ENCODE measurements at regions not wholly inside any gene's neighbourhood (a gene's known extent, or its start where the extent isn't known, plus 50 kb on each side); places are given as distances from the start of the nearest gene placed in this dataset.

- Histone ChIP-seq H3K36me3 (ENCODE audit: control insufficient read depth, insufficient read depth, low read length) (no peaks in the 10 kb centered on the region), H3K27me3 (ENCODE audit: control insufficient read depth, insufficient read depth, low read length) (no peaks in the 10 kb centered on the region), H3K4me1 (ENCODE audit: control insufficient read depth, insufficient read depth, low read length) (peaks cover 9% of the 10 kb centered on the region), H3K9me3 (ENCODE audit: control insufficient read depth, low read depth, low read length) (peaks cover 3% of the 10 kb centered on the region), H3K4me3 (ENCODE audit: low read length) (no peak overlapping the region), H3K27ac (ENCODE audit: low read length) (no peak overlapping the region)
- 100% methylated on average over 1 of the region's 3 CpGs for WGBS (ENCODE audit: insufficient coverage, low lambda C conversion rate)
- no peak for DNase-seq
Observed at GRCh38 chr3:112747624-112748023, 99.0 kb downstream of the CD200R1L start.

- 83% methylated on average over 2 of the region's 6 CpGs for WGBS (ENCODE audit: insufficient coverage, low lambda C conversion rate)
- Histone ChIP-seq H3K36me3 (ENCODE audit: control insufficient read depth, insufficient read depth, low read length) (no peaks in the 10 kb centered on the region), H3K4me1 (ENCODE audit: control insufficient read depth, insufficient read depth, low read length) (peaks cover 5% of the 10 kb centered on the region), H3K9me3 (ENCODE audit: control insufficient read depth, low read depth, low read length) (no peaks in the 10 kb centered on the region), H3K27me3 (ENCODE audit: control insufficient read depth, insufficient read depth, low read length) (no peaks in the 10 kb centered on the region), H3K4me3 (ENCODE audit: low read length) (no peak overlapping the region), H3K27ac (ENCODE audit: low read length) (no peak overlapping the region)
- no peak for DNase-seq
Observed at GRCh38 chr3:112746675-112747280, 99.9 kb downstream of the CD200R1L start.

DNA sequence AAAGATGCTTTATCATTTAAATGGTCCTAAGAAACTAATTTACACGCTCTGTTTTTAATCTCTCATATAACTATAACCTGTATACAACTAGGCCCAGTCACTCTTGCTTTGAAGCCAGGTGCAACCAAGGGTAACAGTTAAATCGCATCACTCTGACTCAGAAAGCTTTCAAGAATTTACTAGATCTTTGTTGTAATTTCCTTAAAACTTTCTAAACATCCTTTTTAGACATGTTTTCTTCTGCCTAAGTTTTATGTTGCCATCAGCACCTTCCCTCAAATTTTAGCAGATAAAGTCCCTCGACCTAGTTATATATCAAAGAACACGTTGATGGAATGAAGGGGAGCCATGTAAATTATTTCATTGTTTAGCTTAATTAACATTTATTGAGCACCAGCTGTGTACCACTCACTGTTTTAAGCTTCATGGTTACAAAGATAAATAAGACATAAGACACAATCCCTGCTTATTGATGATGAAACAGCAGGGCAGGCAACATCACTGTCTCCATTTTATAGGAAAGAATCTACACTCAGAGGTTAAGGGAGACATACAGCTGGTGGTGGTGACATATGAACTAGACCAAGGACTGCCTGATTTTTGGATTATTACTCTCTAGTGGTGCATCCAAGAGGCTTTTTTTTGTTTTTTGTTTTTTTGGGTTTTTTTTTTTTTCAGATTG is 101.0 kb downstream of the CD200R1L start:
- no peaks in the 10 kb centered on the region for H3K4me1 ChIP-seq (ENCODE audit: control insufficient read depth, insufficient read depth, low read length)
- no peaks in the 10 kb centered on the region for H3K27me3 ChIP-seq (ENCODE audit: control insufficient read depth, insufficient read depth, low read length)
- H3K36me3 ChIP-seq (ENCODE audit: control insufficient read depth, insufficient read depth, low read length), result no peaks in the 10 kb centered on the region
- DNase-seq, result no peak
- H3K27ac ChIP-seq (ENCODE audit: low read length), result no peak overlapping the region
- H3K9me3 ChIP-seq (ENCODE audit: control insufficient read depth, low read depth, low read length), result no peaks in the 10 kb centered on the region
- H3K4me3 ChIP-seq (ENCODE audit: low read length), result no peak overlapping the region
- 80% methylated on average over 1 of the region's 4 CpGs for WGBS (ENCODE audit: insufficient coverage, low lambda C conversion rate)

GRCh38 chr3:112744825-112745566 is 101.7 kb downstream of the CD200R1L start:
- H3K27me3 ChIP-seq (ENCODE audit: control insufficient read depth, insufficient read depth, low read length), result no peaks in the 10 kb centered on the region
- DNase-seq, result no peak
- no peak overlapping the region for H3K27ac ChIP-seq (ENCODE audit: low read length)
- no peaks in the 10 kb centered on the region for H3K9me3 ChIP-seq (ENCODE audit: control insufficient read depth, low read depth, low read length)
- no peaks in the 10 kb centered on the region for H3K36me3 ChIP-seq (ENCODE audit: control insufficient read depth, insufficient read depth, low read length)
- H3K4me1 ChIP-seq (ENCODE audit: control insufficient read depth, insufficient read depth, low read length), result no peaks in the 10 kb centered on the region
- WGBS (ENCODE audit: insufficient coverage, low lambda C conversion rate), result 80% methylated on average over 1 of the region's 2 CpGs
- H3K4me3 ChIP-seq (ENCODE audit: low read length), result no peak overlapping the region

- Histone ChIP-seq H3K4me3 (ENCODE audit: low read length) (no peak overlapping the region), H3K36me3 (ENCODE audit: control insufficient read depth, insufficient read depth, low read length) (no peaks in the 10 kb centered on the region), H3K27me3 (ENCODE audit: control insufficient read depth, insufficient read depth, low read length) (no peaks in the 10 kb centered on the region), H3K27ac (ENCODE audit: low read length) (no peak overlapping the region), H3K4me1 (ENCODE audit: control insufficient read depth, insufficient read depth, low read length) (no peaks in the 10 kb centered on the region), H3K9me3 (ENCODE audit: control insufficient read depth, low read depth, low read length) (no peaks in the 10 kb centered on the region)
- DNase-seq, result no peak
- WGBS (ENCODE audit: insufficient coverage, low lambda C conversion rate), result no CpG with 5 or more reads among the region's 1 CpG
Observed at GRCh38 chr3:112744106-112744505, 102.6 kb downstream of the CD200R1L start.

DNA sequence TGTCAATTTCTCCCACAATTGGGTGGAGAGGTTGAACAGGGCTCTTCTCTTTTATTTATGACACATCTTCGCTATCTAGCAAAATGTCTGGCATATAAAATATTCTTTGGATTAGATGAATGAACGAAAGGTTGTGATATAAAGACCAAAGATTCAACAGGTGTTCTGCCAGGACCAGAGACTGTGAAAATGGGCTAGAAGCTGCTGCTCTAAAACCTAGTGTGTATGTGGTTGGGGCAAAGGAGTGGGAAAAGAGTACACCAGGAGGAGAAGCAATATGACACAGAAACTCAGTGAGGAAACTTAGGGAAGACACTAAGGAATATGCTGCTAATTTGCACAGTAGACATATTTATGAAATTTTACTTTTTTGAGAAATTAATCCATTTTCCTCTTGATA is 102.0 kb upstream of the CCDC80 start:
- Histone ChIP-seq H3K27ac (ENCODE audit: low read length) (no peak overlapping the region), H3K9me3 (ENCODE audit: control insufficient read depth, low read depth, low read length) (no peaks in the 10 kb centered on the region), H3K4me1 (ENCODE audit: control insufficient read depth, insufficient read depth, low read length) (no peaks in the 10 kb centered on the region), H3K4me3 (ENCODE audit: low read length) (no peak overlapping the region), H3K27me3 (ENCODE audit: control insufficient read depth, insufficient read depth, low read length) (no peaks in the 10 kb centered on the region), H3K36me3 (ENCODE audit: control insufficient read depth, insufficient read depth, low read length) (no peaks in the 10 kb centered on the region)
- DNase-seq, result no peak
- WGBS (ENCODE audit: insufficient coverage, low lambda C conversion rate), result 100% methylated on average over 2 of the region's 2 CpGs

DNA sequence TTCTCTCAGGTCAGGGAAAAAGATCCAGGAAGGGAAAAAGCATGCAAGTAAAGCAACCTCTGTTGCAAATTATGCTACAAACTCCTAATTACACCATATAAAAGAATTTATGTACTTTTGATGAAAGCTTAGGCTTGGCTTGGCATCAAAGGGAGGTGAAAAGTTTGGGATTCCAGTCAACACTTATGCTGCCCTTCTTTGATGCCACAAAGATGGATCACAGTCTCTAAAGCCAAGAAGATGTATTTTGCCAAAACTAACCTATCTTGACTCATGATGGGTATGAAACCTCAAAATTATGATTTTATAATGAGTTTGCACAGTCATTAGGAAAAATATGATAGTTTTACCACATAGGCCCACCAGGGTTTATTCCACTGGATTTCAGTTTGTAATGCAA is 101.0 kb upstream of the CCDC80 start:
- no peaks in the 10 kb centered on the region for H3K4me1 ChIP-seq (ENCODE audit: control insufficient read depth, insufficient read depth, low read length)
- DNase-seq, result no peak
- H3K9me3 ChIP-seq (ENCODE audit: control insufficient read depth, low read depth, low read length), result no peaks in the 10 kb centered on the region
- H3K27ac ChIP-seq (ENCODE audit: low read length), result no peak overlapping the region
- H3K36me3 ChIP-seq (ENCODE audit: control insufficient read depth, insufficient read depth, low read length), result no peaks in the 10 kb centered on the region
- H3K27me3 ChIP-seq (ENCODE audit: control insufficient read depth, insufficient read depth, low read length), result no peaks in the 10 kb centered on the region
- no peak overlapping the region for H3K4me3 ChIP-seq (ENCODE audit: low read length)

- no peak overlapping the region for H3K27ac ChIP-seq (ENCODE audit: low read length)
- H3K36me3 ChIP-seq (ENCODE audit: control insufficient read depth, insufficient read depth, low read length), result no peaks in the 10 kb centered on the region
- no peaks in the 10 kb centered on the region for H3K9me3 ChIP-seq (ENCODE audit: control insufficient read depth, low read depth, low read length)
- 100% methylated on average over 4 of the region's 4 CpGs for WGBS (ENCODE audit: insufficient coverage, low lambda C conversion rate)
- H3K4me3 ChIP-seq (ENCODE audit: low read length), result no peak overlapping the region
- DNase-seq, result no peak
- no peaks in the 10 kb centered on the region for H3K4me1 ChIP-seq (ENCODE audit: control insufficient read depth, insufficient read depth, low read length)
- no peaks in the 10 kb centered on the region for H3K27me3 ChIP-seq (ENCODE audit: control insufficient read depth, insufficient read depth, low read length)
Observed at GRCh38 chr3:112740835-112741234, 99.9 kb upstream of the CCDC80 start.

- Histone ChIP-seq H3K36me3 (ENCODE audit: control insufficient read depth, insufficient read depth, low read length) (no peaks in the 10 kb centered on the region), H3K9me3 (ENCODE audit: control insufficient read depth, low read depth, low read length) (no peaks in the 10 kb centered on the region), H3K4me1 (ENCODE audit: control insufficient read depth, insufficient read depth, low read length) (no peaks in the 10 kb centered on the region), H3K27ac (ENCODE audit: low read length) (no peak overlapping the region), H3K27me3 (ENCODE audit: control insufficient read depth, insufficient read depth, low read length) (no peaks in the 10 kb centered on the region), H3K4me3 (ENCODE audit: low read length) (no peak overlapping the region)
- DNase-seq, result no peak
- no CpG with 5 or more reads among the region's 1 CpG for WGBS (ENCODE audit: insufficient coverage, low lambda C conversion rate)
Observed at GRCh38 chr3:112739252-112739965, 98.5 kb upstream of the CCDC80 start.

GRCh38 chr3:112738366-112738765 is 97.4 kb upstream of the CCDC80 start:
- Histone ChIP-seq H3K36me3 (ENCODE audit: control insufficient read depth, insufficient read depth, low read length) (no peaks in the 10 kb centered on the region), H3K4me3 (ENCODE audit: low read length) (no peak overlapping the region), H3K27me3 (ENCODE audit: control insufficient read depth, insufficient read depth, low read length) (no peaks in the 10 kb centered on the region), H3K27ac (ENCODE audit: low read length) (no peak overlapping the region), H3K9me3 (ENCODE audit: control insufficient read depth, low read depth, low read length) (no peaks in the 10 kb centered on the region), H3K4me1 (ENCODE audit: control insufficient read depth, insufficient read depth, low read length) (no peaks in the 10 kb centered on the region)
- no peak for DNase-seq
